ENCODE measurements at regions not wholly inside any gene's neighbourhood (a gene's known extent, or its start where the extent isn't known, plus 50 kb on each side); places are given as distances from the start of the nearest gene placed in this dataset.

GRCh38 chr9:21687351-21687750 is 115.1 kb upstream of the MTAP start:
- no peak for DNase-seq (ENCODE audit: low read depth)

GRCh38 chr9:21688108-21689102 is 114.0 kb upstream of the MTAP start:
- TF ChIP-seq, protein P1, sequence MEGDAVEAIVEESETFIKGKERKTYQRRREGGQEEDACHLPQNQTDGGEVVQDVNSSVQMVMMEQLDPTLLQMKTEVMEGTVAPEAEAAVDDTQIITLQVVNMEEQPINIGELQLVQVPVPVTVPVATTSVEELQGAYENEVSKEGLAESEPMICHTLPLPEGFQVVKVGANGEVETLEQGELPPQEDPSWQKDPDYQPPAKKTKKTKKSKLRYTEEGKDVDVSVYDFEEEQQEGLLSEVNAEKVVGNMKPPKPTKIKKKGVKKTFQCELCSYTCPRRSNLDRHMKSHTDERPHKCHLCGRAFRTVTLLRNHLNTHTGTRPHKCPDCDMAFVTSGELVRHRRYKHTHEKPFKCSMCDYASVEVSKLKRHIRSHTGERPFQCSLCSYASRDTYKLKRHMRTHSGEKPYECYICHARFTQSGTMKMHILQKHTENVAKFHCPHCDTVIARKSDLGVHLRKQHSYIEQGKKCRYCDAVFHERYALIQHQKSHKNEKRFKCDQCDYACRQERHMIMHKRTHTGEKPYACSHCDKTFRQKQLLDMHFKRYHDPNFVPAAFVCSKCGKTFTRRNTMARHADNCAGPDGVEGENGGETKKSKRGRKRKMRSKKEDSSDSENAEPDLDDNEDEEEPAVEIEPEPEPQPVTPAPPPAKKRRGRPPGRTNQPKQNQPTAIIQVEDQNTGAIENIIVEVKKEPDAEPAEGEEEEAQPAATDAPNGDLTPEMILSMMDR (IDR thresholded peaks at IDR 0.05; ENCODE audit: insufficient read depth, low read length) = no peak
- DNase-seq (ENCODE audit: low read depth) = peak; percentile 96
- H3K4me3 ChIP-seq (ENCODE audit: low read depth, low read length) = peak overlapping the region; percentile 49

More at GRCh38 chr9:21687351-21687750, 115.1 kb upstream of the MTAP start:
- H3K4me3 ChIP-seq (ENCODE audit: low read depth, low read length) = no peak overlapping the region
- TF ChIP-seq, protein P1 (IDR thresholded peaks at IDR 0.05; ENCODE audit: insufficient read depth, low read length) = no peak

GRCh38 chr9:21689854-21690253 is 112.6 kb upstream of the MTAP start:
- DNase-seq (ENCODE audit: low read depth) = no peak
- no peak overlapping the region for H3K4me3 ChIP-seq (ENCODE audit: low read depth, low read length)
- TF ChIP-seq, protein P1 (IDR thresholded peaks at IDR 0.05; ENCODE audit: insufficient read depth, low read length) = no peak

GRCh38 chr9:21690561-21690960 is 111.9 kb upstream of the MTAP start:
- TF ChIP-seq, protein P1 (IDR thresholded peaks at IDR 0.05; ENCODE audit: insufficient read depth, low read length) = no peak
- DNase-seq (ENCODE audit: low read depth) = peak; percentile 61
- H3K4me3 ChIP-seq (ENCODE audit: low read depth, low read length) = no peak overlapping the region

- H3K4me3 ChIP-seq (ENCODE audit: low read depth, low read length) = no peak overlapping the region
- no peak for DNase-seq (ENCODE audit: low read depth)
- TF ChIP-seq, protein P1 (IDR thresholded peaks at IDR 0.05; ENCODE audit: insufficient read depth, low read length) = no peak
Measured at GRCh38 chr9:21692390-21692789, 110.0 kb upstream of the MTAP start.

GRCh38 chr9:21694424-21694823 is 108.0 kb upstream of the MTAP start:
- TF ChIP-seq, protein P1 (IDR thresholded peaks at IDR 0.05; ENCODE audit: insufficient read depth, low read length) = no peak
- no peak for DNase-seq (ENCODE audit: low read depth)
- no peak overlapping the region for H3K4me3 ChIP-seq (ENCODE audit: low read depth, low read length)
